GM12878 (cell line): ENCODE measurements at regions not wholly inside any gene's neighbourhood (a gene's known extent, or its start where the extent isn't known, plus 50 kb on each side); places are given as distances from the start of the nearest gene placed in this dataset.

Experiments
- HDGF ChIP-seq: fragments of 450-650 bp; IDR thresholded peaks from 2 replicates; pipeline ENCODE4 v1.6.1; 2016; ENCODE audit warnings: antibody characterized with exemption
- MYB ChIP-seq: fragments of 150-350 bp; IDR thresholded peaks from 2 replicates; pipeline ENCODE4 v1.6.1; 2014; ENCODE audit warnings: mild to moderate bottlenecking, low read depth, low read length, borderline replicate concordance
- NFIC ChIP-seq: IDR thresholded peaks from 2 replicates; pipeline ENCODE4 v1.6.1; 2012; ENCODE audit warnings: low read depth, mild to moderate bottlenecking, inconsistent platforms, low read length, moderate library complexity
- NFYA ChIP-seq: IDR thresholded peaks from 2 replicates; pipeline ENCODE4 v1.6.1; 2011; ENCODE audit warnings: low read depth, mild to moderate bottlenecking, low read length, improper control_type of control experiment, borderline replicate concordance
- PAX5 ChIP-seq: IDR thresholded peaks from 2 replicates; pipeline ENCODE4 v1.6.1; 2011; ENCODE audit warnings: low read depth, low read length, borderline replicate concordance
- POLR2A ChIP-seq: IDR thresholded peaks from 2 replicates; pipeline ENCODE4 v1.6.1; 2011; ENCODE audit warnings: low read depth, mild to moderate bottlenecking, low read length
- POLR2AphosphoS5 ChIP-seq: IDR thresholded peaks from 2 replicates; pipeline ENCODE4 v1.6.1; 2011; ENCODE audit warnings: mild to moderate bottlenecking, low read length, inconsistent platforms
- SUZ12 ChIP-seq: fragments of 200-600 bp; sonication (generic); IDR thresholded peaks from one replicate; pipeline ENCODE4 v1.6.1; 2018; ENCODE audit warnings: antibody characterized with exemption, mild to moderate bottlenecking; ENCODE audit not compliant: unreplicated experiment
- TF ChIP-seq, protein P1 (sequence below), 3 experiments: IDR thresholded peaks in 2 of 3; conservative IDR thresholded peaks in 1 of 3; 2 replicates each; pipeline ENCODE4 v1.5.1; 2011; ENCODE audit warnings: low read depth in 3 of 3, low read length in 3 of 3, mild to moderate bottlenecking in 3 of 3, control low read depth in 2 of 3, moderate library complexity in 2 of 3, inconsistent platforms in 1 of 3, mixed read lengths in 1 of 3; ENCODE audit not compliant: control insufficient read depth in 2 of 3, insufficient read depth in 1 of 3; ENCODE audit errors: extremely low read depth in 1 of 3
- TF ChIP-seq, protein P2 (sequence below): IDR thresholded peaks from 2 replicates; pipeline ENCODE4 v1.6.1; 2012; ENCODE audit warnings: low read length, inconsistent platforms
- TF ChIP-seq, protein P3 (sequence below): IDR thresholded peaks from 2 replicates; pipeline ENCODE4 v1.6.1; 2012; ENCODE audit warnings: low read depth, low read length, improper control_type of control experiment
- TF ChIP-seq, protein P4 (sequence below): fragments of 450-650 bp; IDR thresholded peaks from 2 replicates; pipeline ENCODE4 v1.6.1; 2014; ENCODE audit warnings: mild to moderate bottlenecking

DNA sequence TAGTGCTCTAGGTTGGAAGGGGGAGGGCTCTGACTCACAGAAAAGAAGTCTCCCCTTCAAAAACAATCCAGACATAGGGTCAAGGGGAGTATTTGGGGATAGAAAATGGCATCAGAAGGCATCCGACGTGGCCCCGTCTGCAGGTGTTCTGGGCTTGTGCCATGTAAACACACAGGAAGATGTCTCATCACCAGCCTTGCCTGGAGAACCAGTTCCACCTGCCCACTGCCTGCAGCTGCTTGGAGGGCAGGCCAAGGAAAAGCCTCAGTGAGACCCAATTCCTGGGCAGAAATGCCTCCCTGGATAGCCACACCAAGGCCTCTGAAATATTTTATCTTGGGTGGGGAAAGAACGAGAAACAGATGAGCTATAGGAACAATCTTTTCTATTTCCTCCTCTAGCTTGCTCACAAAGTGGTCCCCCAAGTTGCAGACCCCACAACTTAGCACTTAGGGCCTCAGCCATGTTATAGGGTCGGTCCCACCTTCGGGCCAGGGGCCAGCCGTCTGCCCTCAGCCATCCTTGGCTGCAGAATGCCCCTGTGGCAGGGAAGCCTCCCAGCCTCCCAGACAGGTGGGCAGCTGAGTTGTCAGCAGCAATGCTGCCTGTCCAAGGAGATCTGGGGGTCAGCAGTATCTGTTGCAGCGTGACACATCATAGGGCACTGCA, 54.3 kb upstream of the ECHDC3 start:
- TF ChIP-seq, protein P1, sequence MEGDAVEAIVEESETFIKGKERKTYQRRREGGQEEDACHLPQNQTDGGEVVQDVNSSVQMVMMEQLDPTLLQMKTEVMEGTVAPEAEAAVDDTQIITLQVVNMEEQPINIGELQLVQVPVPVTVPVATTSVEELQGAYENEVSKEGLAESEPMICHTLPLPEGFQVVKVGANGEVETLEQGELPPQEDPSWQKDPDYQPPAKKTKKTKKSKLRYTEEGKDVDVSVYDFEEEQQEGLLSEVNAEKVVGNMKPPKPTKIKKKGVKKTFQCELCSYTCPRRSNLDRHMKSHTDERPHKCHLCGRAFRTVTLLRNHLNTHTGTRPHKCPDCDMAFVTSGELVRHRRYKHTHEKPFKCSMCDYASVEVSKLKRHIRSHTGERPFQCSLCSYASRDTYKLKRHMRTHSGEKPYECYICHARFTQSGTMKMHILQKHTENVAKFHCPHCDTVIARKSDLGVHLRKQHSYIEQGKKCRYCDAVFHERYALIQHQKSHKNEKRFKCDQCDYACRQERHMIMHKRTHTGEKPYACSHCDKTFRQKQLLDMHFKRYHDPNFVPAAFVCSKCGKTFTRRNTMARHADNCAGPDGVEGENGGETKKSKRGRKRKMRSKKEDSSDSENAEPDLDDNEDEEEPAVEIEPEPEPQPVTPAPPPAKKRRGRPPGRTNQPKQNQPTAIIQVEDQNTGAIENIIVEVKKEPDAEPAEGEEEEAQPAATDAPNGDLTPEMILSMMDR (IDR thresholded peaks at IDR 0.05 in 2 of 3, conservative IDR thresholded peaks at IDR 0.05 in 1 of 3; ENCODE audit: control insufficient read depth in 2 of 3, extremely low read depth in 1 of 3, insufficient read depth in 1 of 3, low read depth in 3 of 3, low read length in 3 of 3) = no peak
- TF ChIP-seq POLR2A = no peak
- TF ChIP-seq NFYA = no peak
- TF ChIP-seq PAX5 = no peak
- TF ChIP-seq, protein P2, sequence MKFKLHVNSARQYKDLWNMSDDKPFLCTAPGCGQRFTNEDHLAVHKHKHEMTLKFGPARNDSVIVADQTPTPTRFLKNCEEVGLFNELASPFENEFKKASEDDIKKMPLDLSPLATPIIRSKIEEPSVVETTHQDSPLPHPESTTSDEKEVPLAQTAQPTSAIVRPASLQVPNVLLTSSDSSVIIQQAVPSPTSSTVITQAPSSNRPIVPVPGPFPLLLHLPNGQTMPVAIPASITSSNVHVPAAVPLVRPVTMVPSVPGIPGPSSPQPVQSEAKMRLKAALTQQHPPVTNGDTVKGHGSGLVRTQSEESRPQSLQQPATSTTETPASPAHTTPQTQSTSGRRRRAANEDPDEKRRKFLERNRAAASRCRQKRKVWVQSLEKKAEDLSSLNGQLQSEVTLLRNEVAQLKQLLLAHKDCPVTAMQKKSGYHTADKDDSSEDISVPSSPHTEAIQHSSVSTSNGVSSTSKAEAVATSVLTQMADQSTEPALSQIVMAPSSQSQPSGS = no peak
- TF ChIP-seq MYB = no peak
- TF ChIP-seq, protein P3, sequence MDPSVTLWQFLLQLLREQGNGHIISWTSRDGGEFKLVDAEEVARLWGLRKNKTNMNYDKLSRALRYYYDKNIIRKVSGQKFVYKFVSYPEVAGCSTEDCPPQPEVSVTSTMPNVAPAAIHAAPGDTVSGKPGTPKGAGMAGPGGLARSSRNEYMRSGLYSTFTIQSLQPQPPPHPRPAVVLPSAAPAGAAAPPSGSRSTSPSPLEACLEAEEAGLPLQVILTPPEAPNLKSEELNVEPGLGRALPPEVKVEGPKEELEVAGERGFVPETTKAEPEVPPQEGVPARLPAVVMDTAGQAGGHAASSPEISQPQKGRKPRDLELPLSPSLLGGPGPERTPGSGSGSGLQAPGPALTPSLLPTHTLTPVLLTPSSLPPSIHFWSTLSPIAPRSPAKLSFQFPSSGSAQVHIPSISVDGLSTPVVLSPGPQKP = no peak
- TF ChIP-seq SUZ12 = no peak
- TF ChIP-seq, protein P4, sequence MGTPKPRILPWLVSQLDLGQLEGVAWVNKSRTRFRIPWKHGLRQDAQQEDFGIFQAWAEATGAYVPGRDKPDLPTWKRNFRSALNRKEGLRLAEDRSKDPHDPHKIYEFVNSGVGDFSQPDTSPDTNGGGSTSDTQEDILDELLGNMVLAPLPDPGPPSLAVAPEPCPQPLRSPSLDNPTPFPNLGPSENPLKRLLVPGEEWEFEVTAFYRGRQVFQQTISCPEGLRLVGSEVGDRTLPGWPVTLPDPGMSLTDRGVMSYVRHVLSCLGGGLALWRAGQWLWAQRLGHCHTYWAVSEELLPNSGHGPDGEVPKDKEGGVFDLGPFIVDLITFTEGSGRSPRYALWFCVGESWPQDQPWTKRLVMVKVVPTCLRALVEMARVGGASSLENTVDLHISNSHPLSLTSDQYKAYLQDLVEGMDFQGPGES = no peak
- no peak for TF ChIP-seq NFIC
- no peak for TF ChIP-seq HDGF
- no peak for TF ChIP-seq POLR2AphosphoS5
